HEK293 (cell line): ENCODE measurements at regions not wholly inside any gene's neighbourhood (a gene's known extent, or its start where the extent isn't known, plus 50 kb on each side); places are given as distances from the start of the nearest gene placed in this dataset.

Experiments
- CTCF ChIA-PET: fragments of 350-600 bp; formaldehyde crosslinking; extraction: SDS; loops from one replicate; lab custom pipeline; 2021; ENCODE audit warnings: antibody characterized with exemption; lab: Yijun Ruan, JAX
- POLR2A ChIA-PET: fragments of 300-600 bp; formaldehyde crosslinking; extraction: SDS; loops from one replicate; lab custom pipeline; 2020; ENCODE audit warnings: antibody characterized with exemption, inconsistent platforms; lab: Yijun Ruan, JAX
- H3K27ac ChIP-seq: fragments of 200-500 bp; sonication (Bioruptor generic); 2 replicates; pipeline ENCODE4 v1.5.1; 2014; ENCODE audit warnings: low read depth, low read length, control low read depth, inconsistent platforms; ENCODE audit errors: extremely low read depth
- H3K36me3 ChIP-seq, 2 experiments: fragments of 200-500 bp in 1 of 2; sonication (Bioruptor generic) in 1 of 2; 1 replicate in 1 of 2; 2 replicates in 1 of 2; pipeline ENCODE4 v1.5.1; 2014 to 2017; ENCODE audit warnings: inconsistent platforms in 2 of 2, low read length in 2 of 2; ENCODE audit not compliant: control insufficient read depth in 2 of 2, insufficient read depth in 1 of 2
- H3K4me1 ChIP-seq: fragments of 200-500 bp; sonication (Bioruptor generic); 2 replicates; pipeline ENCODE4 v1.5.1; 2014; ENCODE audit warnings: mild to moderate bottlenecking, low read length, inconsistent platforms; ENCODE audit not compliant: control insufficient read depth, insufficient read depth
- H3K4me3 ChIP-seq: 2 replicates; pipeline ENCODE4 v1.5.1; 2011; ENCODE audit warnings: low read depth, mild to moderate bottlenecking, control low read depth, low read length, moderate library complexity
- H3K9me3 ChIP-seq: fragments of 200-500 bp; sonication (Bioruptor generic); 2 replicates; pipeline ENCODE4 v1.5.1; 2014; ENCODE audit warnings: low read depth, low read length, inconsistent platforms; ENCODE audit not compliant: control insufficient read depth, insufficient read depth
- BCL11A ChIP-seq: fragments of 450-650 bp; formaldehyde crosslinking; IDR thresholded peaks from 2 replicates; pipeline ENCODE4 v1.5.1; 2016; ENCODE audit warnings: low read depth, missing biosample characterization, missing genetic modification characterization
- CTCF ChIP-seq: fragments of 450-650 bp; formaldehyde crosslinking; IDR thresholded peaks from 2 replicates; pipeline ENCODE4 v1.5.1; 2016; ENCODE audit warnings: missing biosample characterization, missing genetic modification characterization
- INSM2 ChIP-seq: fragments of 450-650 bp; formaldehyde crosslinking; IDR thresholded peaks from 2 replicates; pipeline ENCODE4 v1.5.1; 2016; ENCODE audit warnings: missing biosample characterization, missing genetic modification characterization
- SETDB1 ChIP-seq: IDR thresholded peaks from one replicate; pipeline ENCODE4 v1.6.1; 2017; ENCODE audit warnings: mild to moderate bottlenecking, low read length, moderate library complexity, mixed read lengths; ENCODE audit not compliant: insufficient read length
- SP3 ChIP-seq: fragments of 450-650 bp; formaldehyde crosslinking; IDR thresholded peaks from 2 replicates; pipeline ENCODE4 v1.5.1; 2016; ENCODE audit warnings: missing biosample characterization, missing genetic modification characterization
- ZNF148 ChIP-seq: fragments of 450-650 bp; formaldehyde crosslinking; IDR thresholded peaks from 2 replicates; pipeline ENCODE4 v1.5.0; 2017; ENCODE audit warnings: missing biosample characterization, missing genetic modification characterization, borderline replicate concordance
- ZNF302 ChIP-seq: fragments of 450-650 bp; formaldehyde crosslinking; IDR thresholded peaks from 2 replicates; pipeline ENCODE4 v1.5.1; 2016; ENCODE audit warnings: missing biosample characterization, missing genetic modification characterization, low read depth
- ZNF449 ChIP-seq: fragments of 450-650 bp; formaldehyde crosslinking; IDR thresholded peaks from 2 replicates; pipeline ENCODE4 v1.5.1; 2017; ENCODE audit warnings: missing biosample characterization, mild to moderate bottlenecking, missing genetic modification characterization, moderate library complexity
- ZNF473 ChIP-seq: fragments of 450-650 bp; formaldehyde crosslinking; IDR thresholded peaks from 2 replicates; pipeline ENCODE4 v1.5.1; 2017; ENCODE audit warnings: missing biosample characterization, missing genetic modification characterization
- ZNF513 ChIP-seq: fragments of 450-650 bp; IDR thresholded peaks from 2 replicates; pipeline ENCODE4 v1.5.1; 2018; ENCODE audit warnings: missing biosample characterization, missing genetic modification characterization
- ZNF514 ChIP-seq: fragments of 450-650 bp; formaldehyde crosslinking; IDR thresholded peaks from 2 replicates; pipeline ENCODE4 v1.5.1; 2016; ENCODE audit warnings: missing biosample characterization, missing genetic modification characterization
- ZNF549 ChIP-seq: fragments of 450-650 bp; IDR thresholded peaks from 2 replicates; pipeline ENCODE4 v1.5.1; 2018; ENCODE audit warnings: missing biosample characterization, missing genetic modification characterization, mild to moderate bottlenecking, inconsistent platforms, moderate library complexity
- ZNF654 ChIP-seq: fragments of 450-650 bp; formaldehyde crosslinking; IDR thresholded peaks from 2 replicates; pipeline ENCODE4 v1.5.1; 2016; ENCODE audit warnings: low read depth, missing biosample characterization, missing genetic modification characterization

GRCh38 chr18:1968801-1969498 lies 602.4 kb downstream of the METTL4 start:
- no peak overlapping the region for H3K27ac ChIP-seq
- CTCF ChIA-PET: interaction anchor here (0.5 kb wide), 1 partner anchor 1260 kb away, joined by 3 read pairs; no protein-coding TSS in a partner anchor
- H3K4me3 ChIP-seq: no peak overlapping the region
- no peaks in the 10 kb centered on the region for H3K9me3 ChIP-seq
- POLR2A ChIA-PET: no interaction called here
- H3K36me3 ChIP-seq: no peaks in the 10 kb centered on the region
- no peaks in the 10 kb centered on the region for H3K4me1 ChIP-seq
- no peak for TF ChIP-seq ZNF513 (tag by site-specific recombination)
- TF ChIP-seq ZNF549 (tag by site-specific recombination): no peak
- TF ChIP-seq ZNF654: no peak
- no peak for TF ChIP-seq CTCF
- no peak for TF ChIP-seq INSM2 (tag by site-specific recombination)
- no peak for TF ChIP-seq SETDB1
- TF ChIP-seq SP3 (tag by site-specific recombination): no peak
- TF ChIP-seq BCL11A (tag by site-specific recombination): no peak
- no peak for TF ChIP-seq ZNF473

- TF ChIP-seq ZNF514 (no peak), ZNF449 (tag by site-specific recombination) (no peak), ZNF302 (tag by site-specific recombination) (no peak), ZNF148 (no peak)
- CTCF ChIA-PET: no interaction called here
Measured at GRCh38 chr18:1976484-1976883, 594.8 kb downstream of the METTL4 start.

More at GRCh38 chr18:1976484-1976883, 594.8 kb downstream of the METTL4 start:
- H3K27ac ChIP-seq: no peak overlapping the region
- H3K9me3 ChIP-seq: no peaks in the 10 kb centered on the region
- H3K4me1 ChIP-seq: no peaks in the 10 kb centered on the region
- H3K4me3 ChIP-seq: no peak overlapping the region
- POLR2A ChIA-PET: no interaction called here
- no peaks in the 10 kb centered on the region for H3K36me3 ChIP-seq
